ENCODE measurements at regions not wholly inside any gene's neighbourhood (a gene's known extent, or its start where the extent isn't known, plus 50 kb on each side); places are given as distances from the start of the nearest gene placed in this dataset.
A peak's percentile ranks its signal among the peaks of the same experiment; 100 is the strongest.

- no peak for DNase-seq
These were observed 56.7 kb upstream of the TMEM248 start for GRCh38 chr7:66864294-66864693.

GRCh38 chr7:66865290-66865864 lies 55.6 kb upstream of the TMEM248 start:
- no peak for DNase-seq

GRCh38 chr7:66867198-66867790 lies 53.7 kb upstream of the TMEM248 start:
- no peak for DNase-seq

GRCh38 chr7:66869660-66870450 lies 51.2 kb upstream of the TMEM248 start:
- peak; percentile 92 for DNase-seq

GRCh38 chr7:66871076-66871475 lies 49.9 kb upstream of the TMEM248 start:
- peak; percentile 13 for DNase-seq
